Kidney glomerular epithelial cell (primary cell): ENCODE measurements at regions not wholly inside any gene's neighbourhood (a gene's known extent, or its start where the extent isn't known, plus 50 kb on each side); places are given as distances from the start of the nearest gene placed in this dataset.
A peak's percentile ranks its signal among the peaks of the same experiment; 100 is the strongest.

Experiments
- DNase-seq: peaks from one replicate; lab custom pipeline; 2025; lab: John Stamatoyannopoulos, UW

GRCh38 chr1:201708691-201709090, 120.3 kb upstream of the IPO9 start:
- no peak for DNase-seq

- peak; percentile 36 for DNase-seq
These were observed 119.2 kb upstream of the IPO9 start for GRCh38 chr1:201709564-201710295.

DNA sequence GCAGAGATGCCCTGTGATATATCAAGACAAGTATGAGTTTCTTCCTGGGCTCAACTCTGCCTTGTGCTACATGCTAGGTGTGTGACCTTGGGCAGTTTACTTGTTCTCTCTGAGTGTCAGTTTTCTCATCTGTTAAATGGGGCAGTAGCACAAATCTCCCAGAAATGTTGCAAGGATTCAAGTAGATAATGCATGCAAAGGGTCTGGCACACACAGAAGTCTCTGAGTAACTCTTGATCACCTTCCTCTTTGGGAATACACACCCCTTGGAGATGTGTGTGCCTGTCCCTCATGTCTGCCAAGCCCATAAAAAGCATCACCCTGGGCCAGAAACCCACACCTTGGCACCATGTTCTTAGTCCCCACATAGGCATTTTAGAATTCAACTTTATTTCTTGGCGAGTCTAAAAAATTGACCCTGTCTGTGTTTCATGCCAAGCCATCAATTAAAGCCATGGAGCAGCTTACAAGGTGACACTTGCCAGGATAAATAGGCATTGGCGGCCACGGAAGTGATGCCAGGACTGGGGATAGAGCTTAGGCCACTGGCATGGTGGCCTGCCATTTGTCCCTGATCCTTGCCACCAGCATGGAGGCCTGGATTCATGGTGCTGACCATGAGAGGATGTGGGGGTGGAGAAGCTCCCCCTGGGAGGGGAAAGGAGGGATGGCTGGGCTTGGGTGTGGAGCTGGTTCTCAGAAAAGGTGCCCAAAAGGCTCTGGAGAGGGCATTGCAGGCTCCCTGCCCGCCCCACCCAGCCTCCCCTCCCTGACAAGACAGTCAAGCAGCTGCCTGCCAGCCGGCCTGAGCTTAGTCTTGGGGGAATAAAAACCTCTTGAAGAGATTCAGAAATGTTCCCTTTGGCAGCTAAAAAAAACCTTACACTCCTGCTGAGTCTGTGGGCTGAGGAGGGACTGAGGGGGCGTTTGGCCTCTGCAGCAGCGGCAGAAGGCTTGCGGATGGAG, 118.0 kb upstream of the IPO9 start:
- DNase-seq: no peak

GRCh38 chr1:201711811-201712210, 117.1 kb upstream of the IPO9 start:
- peak; percentile 32 for DNase-seq

DNA sequence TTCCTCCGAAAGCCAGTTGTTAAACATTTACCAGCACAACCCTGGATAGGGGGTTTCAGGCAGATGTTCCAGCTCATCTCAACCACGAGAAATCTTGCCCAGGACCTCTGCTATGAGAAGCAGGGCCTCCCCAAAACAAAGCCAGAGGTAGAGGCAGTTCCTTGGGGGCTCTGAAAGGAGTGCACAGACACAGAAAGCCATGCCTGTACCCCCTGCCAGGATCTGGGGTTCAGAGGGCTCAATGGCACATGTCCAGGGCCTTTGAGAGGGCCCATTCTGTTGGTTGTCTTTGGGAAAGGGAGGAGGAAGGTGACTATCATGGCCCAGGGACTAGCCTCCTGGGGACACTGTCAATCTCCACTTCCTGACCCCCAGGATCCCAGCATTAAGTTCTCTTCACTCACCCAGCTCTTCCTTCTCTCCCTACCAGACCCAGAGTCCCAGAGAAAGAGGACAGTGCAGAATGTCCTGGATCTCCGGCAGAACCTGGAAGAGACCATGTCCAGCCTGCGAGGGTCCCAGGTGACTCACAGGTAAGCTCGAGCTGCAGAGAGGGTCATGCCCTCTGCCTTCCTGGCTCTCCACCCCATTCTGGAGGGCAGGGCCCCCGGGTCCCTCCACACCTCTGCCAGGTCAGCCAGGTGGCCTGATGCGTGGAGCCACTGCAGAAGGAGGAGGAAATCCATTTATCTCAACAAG, 116.4 kb upstream of the IPO9 start:
- DNase-seq: no peak

DNA sequence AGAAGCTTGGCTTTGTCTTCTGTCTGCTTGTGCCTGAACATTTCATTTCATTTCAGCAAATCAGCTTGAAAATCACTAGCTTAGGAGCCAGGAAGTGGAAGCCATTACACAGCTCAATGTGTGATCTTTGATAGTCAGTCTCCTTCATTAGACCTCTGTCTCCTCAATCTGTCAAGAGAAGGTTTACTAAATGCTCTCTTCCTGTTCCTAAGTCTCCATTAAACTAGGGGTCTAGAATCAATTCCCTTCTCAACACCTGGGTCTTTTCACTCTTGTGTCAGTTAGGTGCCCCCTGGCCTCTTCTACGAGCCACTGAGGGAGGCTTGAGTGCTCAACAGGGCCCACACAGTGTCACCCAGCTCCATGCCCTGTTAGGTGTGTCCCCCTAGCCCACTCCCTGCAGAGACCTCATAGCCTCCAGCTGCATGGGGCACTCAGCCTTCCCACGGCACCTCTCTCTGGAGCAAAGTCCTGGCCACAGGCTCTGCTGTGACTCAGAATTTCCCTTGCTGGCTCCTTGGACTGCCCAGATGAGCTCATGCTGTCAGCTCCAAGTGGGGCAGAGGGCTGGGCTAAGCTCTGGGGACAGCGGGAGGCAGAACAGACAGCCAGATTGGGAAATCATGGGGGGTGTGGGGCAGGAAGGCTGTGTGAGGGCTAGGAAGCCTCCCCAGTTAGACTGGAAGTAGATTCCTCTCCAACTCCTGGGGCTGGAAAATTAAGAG, 115.7 kb upstream of the IPO9 start:
- DNase-seq: peak; percentile 96

DNA sequence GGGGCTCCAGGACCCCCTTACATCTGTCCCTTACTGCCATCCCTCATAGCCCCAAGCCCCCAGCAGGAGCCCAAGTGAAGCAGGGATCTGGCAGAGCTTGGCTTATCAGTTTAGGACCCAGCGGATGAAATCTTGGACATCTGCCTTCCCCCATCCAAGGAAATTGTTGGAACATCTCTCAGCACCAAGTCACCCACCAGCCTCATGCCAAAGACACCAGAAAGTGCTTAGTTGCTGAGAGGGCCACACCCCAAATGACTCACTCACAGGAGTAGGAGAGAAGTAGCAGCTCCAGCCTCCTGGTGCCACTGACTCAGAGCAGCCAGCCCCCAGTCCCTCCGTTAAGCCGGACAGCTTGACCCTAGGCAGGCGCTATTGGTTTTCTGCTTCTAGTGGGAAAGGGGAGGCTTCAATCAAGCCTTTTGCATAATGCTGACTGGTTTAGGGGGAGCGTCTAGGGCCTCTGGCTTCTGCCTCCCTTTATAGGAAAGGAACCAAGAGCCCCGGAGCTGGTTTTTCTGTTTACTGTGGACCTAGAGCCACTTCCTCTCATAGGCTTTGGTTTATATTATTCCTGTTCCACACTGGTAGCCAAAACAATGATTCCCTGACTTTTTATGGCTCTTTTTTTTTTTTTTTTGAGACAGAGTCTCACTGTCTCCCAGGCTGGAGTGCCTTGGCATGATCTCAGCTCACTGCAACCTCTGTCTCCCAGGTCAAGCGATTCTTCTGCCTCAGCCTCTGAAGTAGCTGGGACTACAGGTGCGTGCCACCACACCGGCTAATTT, 114.2 kb upstream of the IPO9 start:
- peak; percentile 99 for DNase-seq

DNA sequence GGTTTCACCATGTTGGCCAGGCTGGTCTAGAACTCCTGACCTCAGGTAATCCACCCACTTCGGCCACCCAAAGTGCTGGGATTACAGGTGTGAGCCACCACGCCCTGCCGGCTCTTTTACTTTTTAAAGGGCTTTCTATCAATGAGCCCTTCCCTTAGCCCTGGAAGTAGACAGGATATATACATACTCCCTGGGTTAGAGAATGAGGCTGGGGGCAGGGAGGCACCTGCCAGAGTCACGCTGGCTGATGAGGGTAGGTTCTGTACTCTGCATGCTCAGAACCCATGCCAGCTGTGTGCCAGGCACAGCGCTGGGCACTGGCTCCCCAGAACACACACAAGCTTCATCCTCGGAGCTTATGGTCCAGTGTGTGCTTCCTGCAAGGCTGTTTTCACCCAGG, 113.6 kb upstream of the IPO9 start:
- no peak for DNase-seq

GRCh38 chr1:201715801-201716741, 112.9 kb upstream of the IPO9 start:
- no peak for DNase-seq

GRCh38 chr1:201716742-201717135, 112.2 kb upstream of the IPO9 start:
- no peak for DNase-seq

- no peak for DNase-seq
These were observed 111.7 kb upstream of the IPO9 start for GRCh38 chr1:201717286-201717685.

DNA sequence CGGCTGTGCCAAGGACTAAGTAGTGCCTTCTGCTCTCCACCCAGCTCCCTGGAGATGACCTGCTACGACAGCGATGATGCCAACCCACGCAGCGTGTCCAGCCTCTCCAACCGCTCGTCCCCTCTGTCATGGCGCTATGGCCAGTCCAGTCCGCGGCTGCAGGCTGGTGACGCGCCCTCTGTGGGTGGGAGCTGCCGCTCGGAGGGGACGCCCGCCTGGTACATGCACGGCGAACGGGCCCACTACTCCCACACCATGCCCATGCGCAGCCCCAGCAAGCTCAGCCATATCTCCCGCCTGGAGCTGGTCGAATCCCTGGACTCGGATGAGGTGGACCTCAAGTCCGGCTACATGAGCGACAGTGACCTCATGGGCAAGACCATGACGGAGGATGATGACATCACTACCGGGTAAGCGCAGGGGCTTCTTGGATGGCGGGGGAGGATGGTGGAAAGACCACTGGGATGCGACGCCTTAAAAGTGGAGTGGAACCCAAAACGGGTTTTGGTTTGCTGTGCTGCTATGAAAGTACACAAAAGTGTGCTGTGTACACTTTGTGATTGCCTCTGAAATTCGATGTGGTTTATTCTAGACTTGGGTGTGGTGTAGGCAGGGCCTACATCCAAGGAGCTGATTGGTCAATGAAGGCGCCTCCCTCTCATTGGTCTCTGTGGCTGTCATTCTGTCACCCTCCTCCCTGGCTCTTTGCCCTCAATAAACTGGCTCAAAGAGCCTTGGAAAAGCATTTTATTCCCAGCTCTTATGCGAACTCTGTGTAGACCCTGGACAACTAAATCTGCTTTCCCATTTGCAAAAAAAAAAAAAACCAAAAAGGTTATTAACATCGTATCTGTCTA, 110.4 kb upstream of the IPO9 start:
- DNase-seq: no peak

- DNase-seq: no peak
These were observed 109.0 kb upstream of the IPO9 start for GRCh38 chr1:201719812-201720521.

- no peak for DNase-seq
These were observed 108.5 kb upstream of the IPO9 start for GRCh38 chr1:201720522-201720844.

DNA sequence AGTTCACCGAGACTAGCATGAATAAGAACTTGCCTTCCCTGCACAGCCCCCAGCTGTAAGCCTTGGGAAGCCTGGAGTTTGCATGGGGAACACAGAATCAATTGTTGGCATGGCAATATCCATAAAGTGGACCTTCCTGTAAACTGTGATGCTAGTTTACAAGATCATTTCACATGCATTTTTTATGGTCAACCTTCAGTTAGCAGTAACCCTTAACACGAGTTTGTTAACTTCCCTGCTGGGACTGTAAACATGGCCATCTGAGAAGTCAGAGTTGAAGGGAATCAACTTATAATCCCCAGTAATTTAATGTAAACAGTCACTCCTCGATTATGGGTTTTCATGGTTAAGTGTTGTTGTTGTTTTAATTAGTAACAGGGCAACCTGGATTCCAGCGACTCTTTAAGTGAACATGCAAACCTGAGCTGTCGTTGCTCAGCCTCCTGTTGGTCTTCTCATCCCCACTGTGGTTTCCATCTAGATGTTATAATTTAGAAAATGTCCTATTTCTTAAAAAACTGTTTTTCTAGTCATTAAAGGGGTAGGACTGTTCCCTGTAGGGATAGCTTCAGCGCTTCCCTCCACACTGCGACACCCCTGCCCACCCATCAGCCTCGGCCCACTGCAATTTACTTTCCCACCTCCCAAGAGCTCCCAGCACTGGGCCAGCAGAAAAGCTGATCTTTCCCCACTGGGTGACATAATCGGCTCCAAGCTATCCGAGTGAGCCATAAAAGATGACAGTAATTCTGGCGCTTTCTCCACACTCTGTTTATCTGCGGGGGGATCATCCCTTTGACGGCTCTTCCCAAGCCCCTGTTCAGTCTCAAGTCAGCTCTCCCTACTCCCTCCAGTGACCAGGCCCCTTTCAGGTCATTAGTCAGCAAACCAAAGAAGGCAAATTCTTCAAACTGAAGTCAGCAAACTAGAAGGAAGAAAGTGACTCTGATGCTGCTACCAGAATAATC, 107.6 kb upstream of the IPO9 start:
- peak; percentile 32 for DNase-seq

DNA sequence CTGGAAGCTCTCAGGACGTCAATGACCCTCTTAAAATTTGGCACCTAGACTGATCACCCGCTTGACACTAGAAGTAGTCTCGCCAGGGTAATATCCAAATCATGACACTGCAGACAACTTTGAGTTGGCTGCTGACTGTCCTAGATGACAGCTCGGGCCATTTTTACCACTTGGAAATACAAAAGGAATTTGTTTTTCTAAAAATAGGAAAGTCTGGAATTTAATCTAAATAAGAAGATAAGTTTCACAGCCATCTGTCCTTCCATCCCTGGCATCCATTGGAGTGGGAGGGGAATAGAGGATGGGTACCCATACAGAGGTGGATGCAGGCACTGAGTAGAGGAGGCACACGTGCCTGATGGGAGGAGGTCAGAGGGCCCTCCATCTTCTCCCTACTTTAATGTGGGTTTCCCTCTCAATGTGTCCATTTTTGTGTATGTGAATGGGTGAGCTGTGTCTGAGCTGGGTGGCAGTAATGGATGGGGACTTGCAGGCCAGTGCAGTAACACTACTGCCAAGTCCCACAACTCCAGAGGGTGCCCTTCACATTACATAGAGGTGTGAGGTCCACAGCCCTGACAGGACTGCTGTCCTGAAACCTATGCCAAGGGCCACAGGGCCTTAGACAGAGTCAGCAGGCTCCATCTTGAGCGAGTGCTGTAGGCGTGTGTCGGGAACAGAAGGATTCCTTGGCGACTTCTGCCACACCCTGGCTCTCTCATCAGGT, 104.8 kb upstream of the IPO9 start:
- no peak for DNase-seq

DNA sequence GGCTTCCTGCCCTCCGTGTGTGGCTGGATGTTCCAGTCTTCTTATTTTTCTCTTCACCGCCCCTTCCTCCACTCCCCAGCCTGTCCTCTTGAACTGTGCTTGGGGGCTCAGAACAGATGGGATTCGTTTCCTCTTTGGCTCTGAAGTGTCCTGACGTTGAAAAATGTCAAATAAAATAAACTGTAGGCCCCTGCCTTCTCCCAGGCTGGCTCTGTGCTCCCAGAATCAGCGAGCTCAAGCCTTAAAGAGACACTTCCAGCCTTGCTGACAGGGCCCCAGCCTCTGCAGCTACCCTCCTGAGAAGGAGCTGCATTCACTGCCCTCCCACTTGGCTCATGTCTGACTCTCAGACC, 104.2 kb upstream of the IPO9 start:
- no peak for DNase-seq
